HK-2 (cell line): ENCODE measurements at regions not wholly inside any gene's neighbourhood (a gene's known extent, or its start where the extent isn't known, plus 50 kb on each side); places are given as distances from the start of the nearest gene placed in this dataset.

Experiments
- DNase-seq: peaks from one replicate; pipeline ENCODE4 v3.0.0-alpha.2; 2018; ENCODE audit not compliant: unreplicated experiment

- no peak for DNase-seq
Observed at GRCh38 chr11:32039149-32039548, 51.7 kb upstream of the RCN1 start.

GRCh38 chr11:32034680-32035079, 56.2 kb upstream of the RCN1 start:
- no peak for DNase-seq

GRCh38 chr11:32034149-32034548, 56.7 kb upstream of the RCN1 start:
- DNase-seq, result no peak

- no peak for DNase-seq
Observed at GRCh38 chr11:32033491-32033890, 57.4 kb upstream of the RCN1 start.

GRCh38 chr11:32033067-32033466, 57.8 kb upstream of the RCN1 start:
- DNase-seq, result no peak

- DNase-seq, result no peak
Observed at GRCh38 chr11:32032478-32032877, 58.4 kb upstream of the RCN1 start.

GRCh38 chr11:32032052-32032451, 58.8 kb upstream of the RCN1 start:
- no peak for DNase-seq

GRCh38 chr11:32030875-32031503, 59.9 kb upstream of the RCN1 start:
- DNase-seq, result no peak

- no peak for DNase-seq
Observed at GRCh38 chr11:32029721-32030120, 61.2 kb upstream of the RCN1 start.

- DNase-seq, result no peak
Observed at GRCh38 chr11:32028201-32028600, 62.7 kb upstream of the RCN1 start.

- no peak for DNase-seq
Observed at GRCh38 chr11:32026766-32027165, 64.1 kb upstream of the RCN1 start.

- DNase-seq, result no peak
Observed at GRCh38 chr11:32024948-32025347, 65.9 kb upstream of the RCN1 start.

GRCh38 chr11:32023370-32024305, 67.2 kb upstream of the RCN1 start:
- no peak for DNase-seq

GRCh38 chr11:32018672-32019071, 72.2 kb upstream of the RCN1 start:
- DNase-seq, result no peak

- no peak for DNase-seq
Observed at GRCh38 chr11:32016111-32016510, 74.8 kb upstream of the RCN1 start.

GRCh38 chr11:32015427-32015826, 75.4 kb upstream of the RCN1 start:
- no peak for DNase-seq

GRCh38 chr11:32013603-32014002, 77.3 kb upstream of the RCN1 start:
- no peak for DNase-seq

GRCh38 chr11:32012049-32012448, 78.8 kb upstream of the RCN1 start:
- DNase-seq, result no peak

GRCh38 chr11:32008880-32009551, 81.9 kb upstream of the RCN1 start:
- no peak for DNase-seq

GRCh38 chr11:32006799-32007388, 84.0 kb upstream of the RCN1 start:
- DNase-seq, result no peak

GRCh38 chr11:32005786-32006416, 85.0 kb upstream of the RCN1 start:
- DNase-seq, result no peak

- DNase-seq, result no peak
Observed at GRCh38 chr11:32003335-32003734, 87.5 kb upstream of the RCN1 start.
